ENCODE measurements at regions not wholly inside any gene's neighbourhood (a gene's known extent, or its start where the extent isn't known, plus 50 kb on each side); places are given as distances from the start of the nearest gene placed in this dataset.

DNA sequence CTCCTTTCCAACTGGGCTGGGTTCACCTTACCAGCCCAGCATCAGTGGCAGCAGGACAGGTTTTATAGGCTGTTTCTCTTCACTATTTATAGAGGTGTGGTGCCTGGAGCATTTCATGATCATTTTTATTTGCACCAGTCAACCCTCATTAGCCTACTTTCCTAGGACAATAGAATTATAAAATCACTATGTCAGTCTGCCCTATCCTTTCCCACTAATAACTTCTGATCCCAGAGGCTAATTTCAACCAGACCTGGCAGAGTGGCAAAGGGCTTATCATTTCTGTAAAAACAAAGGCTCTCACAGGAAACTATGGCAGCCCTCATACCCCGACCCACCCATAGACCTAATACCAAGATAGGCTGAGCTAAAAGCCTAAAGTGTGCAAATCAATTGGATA is 243.5 kb upstream of the TMEFF2 start:
- Mint-ChIP-seq H3K4me1 (peaks cover 6% of the 10 kb centered on the region), H3K27me3 (ENCODE audit: low read depth) (no peaks in the 10 kb centered on the region), H3K27ac (no peak overlapping the region), H3K36me3 (no peaks in the 10 kb centered on the region), H3K9me3 (no peaks in the 10 kb centered on the region), H3K4me3 (no peak overlapping the region)
- TF ChIP-seq NR2C2 (CRISPR knock-in tag; IDR thresholded peaks at IDR 0.05), result no peak
- no peak for TF ChIP-seq ETV6 (CRISPR knock-in tag; IDR thresholded peaks at IDR 0.05)
- TF ChIP-seq, protein P1, sequence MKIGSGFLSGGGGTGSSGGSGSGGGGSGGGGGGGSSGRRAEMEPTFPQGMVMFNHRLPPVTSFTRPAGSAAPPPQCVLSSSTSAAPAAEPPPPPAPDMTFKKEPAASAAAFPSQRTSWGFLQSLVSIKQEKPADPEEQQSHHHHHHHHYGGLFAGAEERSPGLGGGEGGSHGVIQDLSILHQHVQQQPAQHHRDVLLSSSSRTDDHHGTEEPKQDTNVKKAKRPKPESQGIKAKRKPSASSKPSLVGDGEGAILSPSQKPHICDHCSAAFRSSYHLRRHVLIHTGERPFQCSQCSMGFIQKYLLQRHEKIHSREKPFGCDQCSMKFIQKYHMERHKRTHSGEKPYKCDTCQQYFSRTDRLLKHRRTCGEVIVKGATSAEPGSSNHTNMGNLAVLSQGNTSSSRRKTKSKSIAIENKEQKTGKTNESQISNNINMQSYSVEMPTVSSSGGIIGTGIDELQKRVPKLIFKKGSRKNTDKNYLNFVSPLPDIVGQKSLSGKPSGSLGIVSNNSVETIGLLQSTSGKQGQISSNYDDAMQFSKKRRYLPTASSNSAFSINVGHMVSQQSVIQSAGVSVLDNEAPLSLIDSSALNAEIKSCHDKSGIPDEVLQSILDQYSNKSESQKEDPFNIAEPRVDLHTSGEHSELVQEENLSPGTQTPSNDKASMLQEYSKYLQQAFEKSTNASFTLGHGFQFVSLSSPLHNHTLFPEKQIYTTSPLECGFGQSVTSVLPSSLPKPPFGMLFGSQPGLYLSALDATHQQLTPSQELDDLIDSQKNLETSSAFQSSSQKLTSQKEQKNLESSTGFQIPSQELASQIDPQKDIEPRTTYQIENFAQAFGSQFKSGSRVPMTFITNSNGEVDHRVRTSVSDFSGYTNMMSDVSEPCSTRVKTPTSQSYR (CRISPR knock-in tag; IDR thresholded peaks at IDR 0.05), result no peak
- TF ChIP-seq, protein P2, sequence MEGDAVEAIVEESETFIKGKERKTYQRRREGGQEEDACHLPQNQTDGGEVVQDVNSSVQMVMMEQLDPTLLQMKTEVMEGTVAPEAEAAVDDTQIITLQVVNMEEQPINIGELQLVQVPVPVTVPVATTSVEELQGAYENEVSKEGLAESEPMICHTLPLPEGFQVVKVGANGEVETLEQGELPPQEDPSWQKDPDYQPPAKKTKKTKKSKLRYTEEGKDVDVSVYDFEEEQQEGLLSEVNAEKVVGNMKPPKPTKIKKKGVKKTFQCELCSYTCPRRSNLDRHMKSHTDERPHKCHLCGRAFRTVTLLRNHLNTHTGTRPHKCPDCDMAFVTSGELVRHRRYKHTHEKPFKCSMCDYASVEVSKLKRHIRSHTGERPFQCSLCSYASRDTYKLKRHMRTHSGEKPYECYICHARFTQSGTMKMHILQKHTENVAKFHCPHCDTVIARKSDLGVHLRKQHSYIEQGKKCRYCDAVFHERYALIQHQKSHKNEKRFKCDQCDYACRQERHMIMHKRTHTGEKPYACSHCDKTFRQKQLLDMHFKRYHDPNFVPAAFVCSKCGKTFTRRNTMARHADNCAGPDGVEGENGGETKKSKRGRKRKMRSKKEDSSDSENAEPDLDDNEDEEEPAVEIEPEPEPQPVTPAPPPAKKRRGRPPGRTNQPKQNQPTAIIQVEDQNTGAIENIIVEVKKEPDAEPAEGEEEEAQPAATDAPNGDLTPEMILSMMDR (IDR thresholded peaks at IDR 0.05), result no peak
- TF ChIP-seq, protein P3, sequence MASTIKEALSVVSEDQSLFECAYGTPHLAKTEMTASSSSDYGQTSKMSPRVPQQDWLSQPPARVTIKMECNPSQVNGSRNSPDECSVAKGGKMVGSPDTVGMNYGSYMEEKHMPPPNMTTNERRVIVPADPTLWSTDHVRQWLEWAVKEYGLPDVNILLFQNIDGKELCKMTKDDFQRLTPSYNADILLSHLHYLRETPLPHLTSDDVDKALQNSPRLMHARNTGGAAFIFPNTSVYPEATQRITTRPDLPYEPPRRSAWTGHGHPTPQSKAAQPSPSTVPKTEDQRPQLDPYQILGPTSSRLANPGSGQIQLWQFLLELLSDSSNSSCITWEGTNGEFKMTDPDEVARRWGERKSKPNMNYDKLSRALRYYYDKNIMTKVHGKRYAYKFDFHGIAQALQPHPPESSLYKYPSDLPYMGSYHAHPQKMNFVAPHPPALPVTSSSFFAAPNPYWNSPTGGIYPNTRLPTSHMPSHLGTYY (CRISPR knock-in tag; IDR thresholded peaks at IDR 0.05), result no peak
- TF ChIP-seq PRRX2 (CRISPR knock-in tag; IDR thresholded peaks at IDR 0.05), result no peak
- TF ChIP-seq, protein P4, sequence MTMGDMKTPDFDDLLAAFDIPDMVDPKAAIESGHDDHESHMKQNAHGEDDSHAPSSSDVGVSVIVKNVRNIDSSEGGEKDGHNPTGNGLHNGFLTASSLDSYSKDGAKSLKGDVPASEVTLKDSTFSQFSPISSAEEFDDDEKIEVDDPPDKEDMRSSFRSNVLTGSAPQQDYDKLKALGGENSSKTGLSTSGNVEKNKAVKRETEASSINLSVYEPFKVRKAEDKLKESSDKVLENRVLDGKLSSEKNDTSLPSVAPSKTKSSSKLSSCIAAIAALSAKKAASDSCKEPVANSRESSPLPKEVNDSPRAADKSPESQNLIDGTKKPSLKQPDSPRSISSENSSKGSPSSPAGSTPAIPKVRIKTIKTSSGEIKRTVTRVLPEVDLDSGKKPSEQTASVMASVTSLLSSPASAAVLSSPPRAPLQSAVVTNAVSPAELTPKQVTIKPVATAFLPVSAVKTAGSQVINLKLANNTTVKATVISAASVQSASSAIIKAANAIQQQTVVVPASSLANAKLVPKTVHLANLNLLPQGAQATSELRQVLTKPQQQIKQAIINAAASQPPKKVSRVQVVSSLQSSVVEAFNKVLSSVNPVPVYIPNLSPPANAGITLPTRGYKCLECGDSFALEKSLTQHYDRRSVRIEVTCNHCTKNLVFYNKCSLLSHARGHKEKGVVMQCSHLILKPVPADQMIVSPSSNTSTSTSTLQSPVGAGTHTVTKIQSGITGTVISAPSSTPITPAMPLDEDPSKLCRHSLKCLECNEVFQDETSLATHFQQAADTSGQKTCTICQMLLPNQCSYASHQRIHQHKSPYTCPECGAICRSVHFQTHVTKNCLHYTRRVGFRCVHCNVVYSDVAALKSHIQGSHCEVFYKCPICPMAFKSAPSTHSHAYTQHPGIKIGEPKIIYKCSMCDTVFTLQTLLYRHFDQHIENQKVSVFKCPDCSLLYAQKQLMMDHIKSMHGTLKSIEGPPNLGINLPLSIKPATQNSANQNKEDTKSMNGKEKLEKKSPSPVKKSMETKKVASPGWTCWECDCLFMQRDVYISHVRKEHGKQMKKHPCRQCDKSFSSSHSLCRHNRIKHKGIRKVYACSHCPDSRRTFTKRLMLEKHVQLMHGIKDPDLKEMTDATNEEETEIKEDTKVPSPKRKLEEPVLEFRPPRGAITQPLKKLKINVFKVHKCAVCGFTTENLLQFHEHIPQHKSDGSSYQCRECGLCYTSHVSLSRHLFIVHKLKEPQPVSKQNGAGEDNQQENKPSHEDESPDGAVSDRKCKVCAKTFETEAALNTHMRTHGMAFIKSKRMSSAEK (CRISPR knock-in tag; IDR thresholded peaks at IDR 0.05; ENCODE audit: borderline replicate concordance), result no peak
- TF ChIP-seq SOX15 (CRISPR knock-in tag; IDR thresholded peaks at IDR 0.05), result no peak
- no peak for TF ChIP-seq RELA (CRISPR knock-in tag; IDR thresholded peaks at IDR 0.05; ENCODE audit: borderline replicate concordance)
- TF ChIP-seq, protein P5, sequence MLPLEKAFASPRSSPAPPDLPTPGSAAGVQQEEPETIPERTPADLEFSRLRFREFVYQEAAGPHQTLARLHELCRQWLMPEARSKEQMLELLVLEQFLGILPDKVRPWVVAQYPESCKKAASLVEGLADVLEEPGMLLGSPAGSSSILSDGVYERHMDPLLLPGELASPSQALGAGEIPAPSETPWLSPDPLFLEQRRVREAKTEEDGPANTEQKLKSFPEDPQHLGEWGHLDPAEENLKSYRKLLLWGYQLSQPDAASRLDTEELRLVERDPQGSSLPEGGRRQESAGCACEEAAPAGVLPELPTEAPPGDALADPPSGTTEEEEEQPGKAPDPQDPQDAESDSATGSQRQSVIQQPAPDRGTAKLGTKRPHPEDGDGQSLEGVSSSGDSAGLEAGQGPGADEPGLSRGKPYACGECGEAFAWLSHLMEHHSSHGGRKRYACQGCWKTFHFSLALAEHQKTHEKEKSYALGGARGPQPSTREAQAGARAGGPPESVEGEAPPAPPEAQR (CRISPR knock-in tag; IDR thresholded peaks at IDR 0.05), result no peak
- TF ChIP-seq ZNF317 (CRISPR knock-in tag; IDR thresholded peaks at IDR 0.05; ENCODE audit: borderline replicate concordance, low read depth), result no peak
- no peak for TF ChIP-seq TEAD1 (CRISPR knock-in tag; IDR thresholded peaks at IDR 0.05)
- TF ChIP-seq, protein P6, sequence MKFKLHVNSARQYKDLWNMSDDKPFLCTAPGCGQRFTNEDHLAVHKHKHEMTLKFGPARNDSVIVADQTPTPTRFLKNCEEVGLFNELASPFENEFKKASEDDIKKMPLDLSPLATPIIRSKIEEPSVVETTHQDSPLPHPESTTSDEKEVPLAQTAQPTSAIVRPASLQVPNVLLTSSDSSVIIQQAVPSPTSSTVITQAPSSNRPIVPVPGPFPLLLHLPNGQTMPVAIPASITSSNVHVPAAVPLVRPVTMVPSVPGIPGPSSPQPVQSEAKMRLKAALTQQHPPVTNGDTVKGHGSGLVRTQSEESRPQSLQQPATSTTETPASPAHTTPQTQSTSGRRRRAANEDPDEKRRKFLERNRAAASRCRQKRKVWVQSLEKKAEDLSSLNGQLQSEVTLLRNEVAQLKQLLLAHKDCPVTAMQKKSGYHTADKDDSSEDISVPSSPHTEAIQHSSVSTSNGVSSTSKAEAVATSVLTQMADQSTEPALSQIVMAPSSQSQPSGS (CRISPR knock-in tag; IDR thresholded peaks at IDR 0.05; ENCODE audit: borderline replicate concordance, low read depth), result no peak
- TF ChIP-seq, protein P7, sequence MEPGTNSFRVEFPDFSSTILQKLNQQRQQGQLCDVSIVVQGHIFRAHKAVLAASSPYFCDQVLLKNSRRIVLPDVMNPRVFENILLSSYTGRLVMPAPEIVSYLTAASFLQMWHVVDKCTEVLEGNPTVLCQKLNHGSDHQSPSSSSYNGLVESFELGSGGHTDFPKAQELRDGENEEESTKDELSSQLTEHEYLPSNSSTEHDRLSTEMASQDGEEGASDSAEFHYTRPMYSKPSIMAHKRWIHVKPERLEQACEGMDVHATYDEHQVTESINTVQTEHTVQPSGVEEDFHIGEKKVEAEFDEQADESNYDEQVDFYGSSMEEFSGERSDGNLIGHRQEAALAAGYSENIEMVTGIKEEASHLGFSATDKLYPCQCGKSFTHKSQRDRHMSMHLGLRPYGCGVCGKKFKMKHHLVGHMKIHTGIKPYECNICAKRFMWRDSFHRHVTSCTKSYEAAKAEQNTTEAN (CRISPR knock-in tag; IDR thresholded peaks at IDR 0.05), result no peak
- no peak for TF ChIP-seq OVOL2 (CRISPR knock-in tag; IDR thresholded peaks at IDR 0.05; ENCODE audit: borderline replicate concordance)
- TF ChIP-seq, protein P8, sequence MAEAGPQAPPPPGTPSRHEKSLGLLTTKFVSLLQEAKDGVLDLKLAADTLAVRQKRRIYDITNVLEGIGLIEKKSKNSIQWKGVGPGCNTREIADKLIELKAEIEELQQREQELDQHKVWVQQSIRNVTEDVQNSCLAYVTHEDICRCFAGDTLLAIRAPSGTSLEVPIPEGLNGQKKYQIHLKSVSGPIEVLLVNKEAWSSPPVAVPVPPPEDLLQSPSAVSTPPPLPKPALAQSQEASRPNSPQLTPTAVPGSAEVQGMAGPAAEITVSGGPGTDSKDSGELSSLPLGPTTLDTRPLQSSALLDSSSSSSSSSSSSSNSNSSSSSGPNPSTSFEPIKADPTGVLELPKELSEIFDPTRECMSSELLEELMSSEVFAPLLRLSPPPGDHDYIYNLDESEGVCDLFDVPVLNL (CRISPR knock-in tag; IDR thresholded peaks at IDR 0.05; ENCODE audit: borderline replicate concordance, low read depth), result no peak
- TF ChIP-seq, protein P9, sequence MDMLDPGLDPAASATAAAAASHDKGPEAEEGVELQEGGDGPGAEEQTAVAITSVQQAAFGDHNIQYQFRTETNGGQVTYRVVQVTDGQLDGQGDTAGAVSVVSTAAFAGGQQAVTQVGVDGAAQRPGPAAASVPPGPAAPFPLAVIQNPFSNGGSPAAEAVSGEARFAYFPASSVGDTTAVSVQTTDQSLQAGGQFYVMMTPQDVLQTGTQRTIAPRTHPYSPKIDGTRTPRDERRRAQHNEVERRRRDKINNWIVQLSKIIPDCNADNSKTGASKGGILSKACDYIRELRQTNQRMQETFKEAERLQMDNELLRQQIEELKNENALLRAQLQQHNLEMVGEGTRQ (CRISPR knock-in tag; IDR thresholded peaks at IDR 0.05), result no peak
- DNase-seq (ENCODE audit: low spot score) (no peak), ATAC-seq (no peak)
- CTCF ChIA-PET, result no interaction called here
- POLR2A ChIA-PET, result no interaction called here

Data from WTC11 (cell line).